GM18858 (cell line): ENCODE measurements at regions not wholly inside any gene's neighbourhood (a gene's known extent, or its start where the extent isn't known, plus 50 kb on each side); places are given as distances from the start of the nearest gene placed in this dataset.
"Not testable (repeated sequence)": the region's sequence is repeated elsewhere in the genome, so short reads cannot be mapped to it uniquely, and the experiment has no call there.

Experiments
- ATAC-seq: cut with Tn5 transposase; IDR thresholded peaks from one replicate; pipeline ENCODE4 v1.9.1; 2021; ENCODE audit not compliant: unreplicated experiment

DNA sequence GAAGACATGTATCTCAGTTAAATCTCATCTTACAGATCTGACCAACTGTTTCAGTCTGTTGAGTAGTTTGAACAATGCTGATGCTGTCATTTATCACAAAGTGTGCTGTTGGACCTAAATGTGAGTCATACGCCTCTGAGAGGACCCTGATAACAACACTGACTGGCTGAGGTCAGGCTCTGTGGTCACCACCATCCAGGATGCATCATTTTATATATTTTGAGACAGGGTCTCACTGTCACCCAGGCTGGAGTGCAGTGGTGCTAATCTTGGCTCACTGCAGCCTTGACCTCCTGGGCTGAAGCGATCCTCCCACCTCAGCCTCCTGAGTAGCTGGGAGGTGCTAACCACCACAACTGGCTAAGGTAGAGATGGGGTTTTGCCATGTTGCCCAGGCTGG is 181.0 kb upstream of the RGS6 start:
- no peak for ATAC-seq

DNA sequence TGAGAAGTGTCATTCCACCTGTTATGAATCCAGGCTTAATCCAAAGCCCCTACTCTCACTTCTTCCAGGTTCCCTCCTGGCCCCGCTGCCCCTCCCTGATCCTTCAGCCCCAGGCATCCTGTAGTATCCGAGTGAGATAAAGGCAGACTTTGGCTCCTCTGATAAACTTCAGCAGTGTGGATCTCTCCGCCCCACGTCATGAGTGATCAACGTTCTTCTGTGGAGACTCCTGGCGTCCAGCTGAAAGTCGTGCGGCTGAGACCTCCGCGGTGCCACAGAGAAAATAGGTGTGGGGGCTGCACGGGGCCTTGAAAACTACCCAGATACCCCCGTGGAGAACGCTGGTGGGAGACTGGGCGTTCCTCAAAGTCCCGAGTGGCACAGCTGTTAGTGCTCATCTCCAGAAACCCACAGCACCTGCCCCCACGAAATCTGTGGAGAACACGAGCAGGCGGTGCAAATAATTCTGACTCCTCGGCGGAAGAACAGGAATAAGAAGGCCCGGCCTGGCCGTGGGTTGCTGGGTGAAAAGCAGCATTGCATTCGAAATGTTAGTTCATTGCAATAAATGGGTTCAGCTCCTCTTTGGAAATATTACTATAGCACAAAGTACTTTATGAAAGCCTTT is 180.0 kb upstream of the RGS6 start:
- ATAC-seq: no peak

GRCh38 chr14:71753126-71753830 is 179.0 kb upstream of the RGS6 start:
- no peak for ATAC-seq

GRCh38 chr14:71753976-71754375 is 178.3 kb upstream of the RGS6 start:
- ATAC-seq: no peak

DNA sequence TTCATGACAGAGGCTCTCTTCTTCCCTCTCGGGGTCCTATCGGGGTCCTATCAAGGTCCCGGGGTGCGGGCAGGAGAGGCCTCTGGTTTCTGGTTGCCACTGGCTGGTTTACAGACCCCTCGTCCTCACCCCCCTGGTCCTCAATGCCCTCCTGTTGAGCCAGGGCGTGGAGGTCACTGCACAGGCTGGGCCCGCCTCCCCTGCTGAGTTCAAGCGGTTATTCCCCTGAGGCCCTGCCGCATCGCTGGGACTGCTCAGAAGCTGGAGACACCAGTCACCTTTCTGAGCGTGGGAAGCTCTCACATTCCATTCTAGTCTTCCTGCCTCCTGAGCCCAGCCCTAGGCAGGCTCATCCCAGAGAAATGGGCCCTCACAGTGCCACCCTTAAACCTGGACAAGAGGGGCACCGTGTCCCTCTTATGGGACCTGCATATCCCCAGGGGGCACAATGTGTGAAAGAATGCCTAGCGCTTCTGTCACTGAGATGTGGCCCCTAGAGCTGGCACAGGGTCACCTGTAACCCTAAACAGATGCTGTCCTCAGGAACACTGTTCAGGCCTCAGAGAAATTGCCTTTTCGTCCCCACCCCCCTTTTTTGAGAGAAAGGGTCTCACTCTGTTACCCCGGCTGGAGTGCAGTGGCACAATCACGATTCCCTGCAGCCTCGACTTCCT is 177.7 kb upstream of the RGS6 start:
- ATAC-seq: no peak

- ATAC-seq: no peak
These were observed 173.8 kb upstream of the RGS6 start for GRCh38 chr14:71758229-71758951.

- ATAC-seq: no peak
These were observed 169.7 kb upstream of the RGS6 start for GRCh38 chr14:71762575-71762974.

DNA sequence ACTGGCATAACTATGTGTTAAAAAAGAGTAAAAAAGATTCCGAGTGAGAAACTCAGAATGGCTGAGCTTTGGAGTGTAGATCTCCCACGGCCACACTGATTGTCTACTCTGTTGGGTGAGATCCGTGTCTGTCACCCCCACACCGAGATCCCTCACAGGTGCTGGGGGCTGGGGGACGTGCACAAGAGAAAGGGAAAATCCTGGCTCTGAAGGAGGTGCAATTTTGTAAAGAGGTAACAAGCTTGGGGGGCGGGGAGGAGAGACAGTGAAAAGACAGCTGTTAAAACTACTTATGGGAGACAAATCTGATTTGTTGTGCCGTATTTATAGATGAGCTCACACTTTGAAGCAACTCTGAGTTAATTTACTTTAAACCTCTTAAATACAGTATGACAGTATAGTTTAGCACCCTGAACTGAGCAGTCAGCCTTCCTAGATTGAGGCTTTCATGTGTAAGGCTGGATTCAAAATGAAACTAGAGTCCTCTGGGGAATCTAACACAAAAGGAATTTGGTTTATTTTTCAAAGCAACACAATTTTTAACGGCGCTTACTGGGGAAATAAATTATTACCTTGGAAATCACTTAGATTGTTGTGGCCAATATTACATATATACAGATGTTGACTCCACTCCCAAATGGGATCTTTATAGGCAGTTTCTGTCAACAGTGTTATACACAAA is 167.4 kb upstream of the RGS6 start:
- ATAC-seq: no peak

DNA sequence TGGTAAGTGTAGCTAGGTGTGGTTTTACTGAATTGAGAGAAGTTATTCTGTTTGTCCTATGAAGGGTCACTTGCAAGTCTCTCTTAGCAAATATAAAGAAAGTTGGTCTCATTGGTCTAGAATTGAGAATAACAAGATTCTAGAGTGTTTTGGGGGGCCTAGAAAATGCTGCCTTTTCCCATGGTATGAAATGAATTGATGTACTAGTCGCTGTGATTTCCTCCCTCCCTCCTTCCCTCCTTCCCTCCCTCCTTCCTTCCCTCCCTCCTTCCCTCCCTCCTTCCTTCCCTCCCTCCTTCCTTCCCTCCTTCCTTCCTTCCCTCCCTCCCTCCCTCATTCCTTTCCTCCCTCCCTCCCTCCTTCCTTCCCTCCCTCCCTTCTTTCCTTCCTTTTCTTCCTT is 166.7 kb upstream of the RGS6 start:
- no peak for ATAC-seq

DNA sequence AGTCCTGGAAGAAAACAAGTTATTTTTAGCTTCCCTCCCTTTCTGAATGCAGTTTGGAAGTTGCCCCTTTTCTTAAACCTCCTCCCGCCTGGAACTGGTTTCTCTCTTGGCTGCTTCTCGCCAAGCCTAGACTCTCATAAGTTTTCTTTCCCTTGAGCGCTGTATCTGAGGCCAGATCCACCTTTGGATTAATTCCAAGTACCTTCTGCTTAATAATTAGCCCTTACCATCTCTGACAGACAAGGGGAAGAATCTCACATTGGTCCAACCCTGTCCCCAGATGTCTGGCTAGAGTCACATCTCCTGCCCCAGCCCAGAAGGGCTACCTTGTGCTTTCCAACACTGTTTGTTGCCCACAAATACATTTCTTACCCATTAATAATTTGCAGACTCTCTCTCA is 161.8 kb upstream of the RGS6 start:
- ATAC-seq: no peak

- not testable (repeated sequence) for ATAC-seq
These were observed 160.8 kb upstream of the RGS6 start for GRCh38 chr14:71771421-71771820.

DNA sequence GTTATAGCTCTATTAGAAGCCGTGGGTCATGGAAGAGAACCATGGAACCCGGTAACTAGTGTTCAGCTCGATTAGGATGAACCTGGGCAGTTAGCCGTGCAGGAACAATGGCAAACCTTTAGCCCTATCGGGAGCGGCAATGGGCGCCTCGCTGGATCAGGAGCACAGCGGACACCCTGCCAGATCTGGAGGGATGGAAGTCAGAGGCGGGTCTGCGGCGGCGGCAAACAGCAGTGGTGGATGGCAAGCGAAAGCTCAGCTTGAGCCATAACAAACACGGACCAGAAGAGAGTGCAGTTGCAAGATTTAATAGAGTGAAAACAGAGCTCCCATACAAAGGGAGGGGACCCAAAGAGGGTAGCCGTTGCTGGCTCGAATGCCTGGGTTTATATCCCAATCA is 160.2 kb upstream of the RGS6 start:
- ATAC-seq: not testable (repeated sequence)

GRCh38 chr14:71773898-71774481 is 158.2 kb upstream of the RGS6 start:
- ATAC-seq: no peak

GRCh38 chr14:71776471-71777360 is 155.5 kb upstream of the RGS6 start:
- ATAC-seq: no peak

- no peak for ATAC-seq
These were observed 152.2 kb upstream of the RGS6 start for GRCh38 chr14:71780075-71780474.

DNA sequence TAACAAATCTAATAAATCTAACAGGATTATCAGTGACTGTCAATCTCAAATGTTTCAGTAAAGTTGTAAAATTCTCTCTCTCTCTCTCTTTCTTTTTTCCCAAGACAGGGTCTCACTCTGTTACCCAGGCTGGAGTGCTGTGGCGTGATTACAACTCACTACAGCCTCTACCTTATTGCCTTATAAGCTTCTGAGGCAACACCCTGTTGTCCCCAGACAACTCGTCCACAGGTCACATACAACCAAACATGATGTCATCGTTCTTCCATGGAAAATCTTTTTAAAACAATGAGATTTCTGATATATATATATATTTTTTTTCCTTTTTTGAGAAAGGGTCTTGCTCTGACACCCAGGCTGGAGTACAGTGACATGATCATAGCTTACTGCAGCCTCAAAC is 151.4 kb upstream of the RGS6 start:
- ATAC-seq: no peak

GRCh38 chr14:71783088-71783487 is 149.1 kb upstream of the RGS6 start:
- ATAC-seq: no peak

- no peak for ATAC-seq
These were observed 148.4 kb upstream of the RGS6 start for GRCh38 chr14:71783786-71784185.

DNA sequence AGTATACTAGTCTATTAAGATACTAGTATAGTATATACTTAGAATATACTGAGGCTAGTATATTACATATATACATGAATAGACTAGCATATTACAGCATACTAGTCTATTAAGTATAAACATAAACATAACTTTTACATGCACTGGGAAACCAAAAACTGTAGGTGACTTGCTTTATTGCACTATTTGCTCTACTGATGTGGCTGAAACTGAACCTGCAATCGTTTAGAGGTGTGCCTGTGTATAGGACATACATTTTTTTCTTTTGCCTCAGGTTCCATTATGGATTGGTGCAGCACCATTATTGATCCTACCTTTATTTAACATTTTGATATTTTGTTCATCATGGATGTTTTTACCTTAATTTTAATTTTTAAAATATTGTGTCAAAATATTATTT is 143.2 kb upstream of the RGS6 start:
- no peak for ATAC-seq

DNA sequence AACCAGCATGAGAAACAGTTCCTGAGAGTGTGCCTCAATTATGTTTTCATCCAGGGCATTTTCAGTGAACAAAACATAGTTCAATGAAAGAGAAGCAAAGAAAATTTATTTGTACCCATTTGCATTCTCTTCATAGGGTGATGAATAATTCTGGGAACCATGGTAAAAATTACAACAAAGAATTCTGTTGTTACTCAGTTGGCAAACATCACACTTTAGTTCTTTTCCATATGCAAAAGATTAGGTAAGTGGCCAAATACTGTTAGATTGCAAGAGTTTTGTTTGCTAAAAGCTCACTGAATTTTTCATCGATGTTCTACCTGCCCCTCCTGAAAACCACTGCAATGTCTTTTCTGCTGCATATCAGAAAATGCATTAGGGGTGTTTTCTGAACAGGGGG is 132.4 kb upstream of the RGS6 start:
- ATAC-seq: no peak
